ENCODE measurements at regions not wholly inside any gene's neighbourhood (a gene's known extent, or its start where the extent isn't known, plus 50 kb on each side); places are given as distances from the start of the nearest gene placed in this dataset.

DNA sequence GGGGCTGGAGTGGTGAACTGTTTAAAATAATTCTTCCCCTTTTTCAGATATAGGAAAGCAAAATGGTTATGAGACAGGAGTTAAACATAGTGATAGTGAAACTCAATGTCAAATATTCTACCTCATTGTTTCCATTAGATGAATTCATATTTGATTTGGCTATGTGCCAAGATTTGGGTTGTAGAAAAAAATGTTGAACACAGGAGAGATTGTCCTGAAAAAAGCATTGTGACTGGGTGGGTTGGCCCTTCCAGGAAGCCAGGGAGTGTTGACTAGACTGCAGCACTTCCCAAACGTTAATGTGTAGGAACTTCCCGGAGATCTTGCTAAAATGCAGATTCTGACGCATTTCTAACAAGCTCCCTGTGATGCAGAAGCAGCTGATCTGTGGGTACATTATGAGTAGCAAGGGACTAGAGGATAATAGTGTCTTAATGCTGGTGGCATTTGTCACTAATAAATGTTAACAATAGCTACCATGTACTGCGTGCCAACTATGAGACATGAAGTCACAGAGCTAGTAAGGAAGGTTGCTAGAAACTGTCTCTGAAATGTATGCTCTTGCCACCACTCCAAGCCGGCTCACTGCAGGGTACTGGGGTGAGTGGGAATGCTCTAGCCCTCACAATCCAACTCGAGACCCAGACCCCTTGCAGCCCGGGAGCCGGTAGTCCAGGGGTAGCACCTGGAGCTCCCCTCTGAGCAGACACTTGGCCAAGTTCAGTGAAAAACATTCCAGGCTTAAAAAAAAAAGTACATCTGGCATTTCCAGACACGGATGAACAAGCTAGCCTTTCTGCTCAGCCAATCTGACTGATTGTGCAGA lies 120.6 kb downstream of the CD47 start:
- peak; percentile 90 for DNase-seq

- DNase-seq, result no peak
Observed at GRCh38 chr3:107969525-107969924, 121.3 kb downstream of the CD47 start.

- DNase-seq, result no peak
Observed at GRCh38 chr3:107966276-107966675, 124.6 kb downstream of the CD47 start.

GRCh38 chr3:107965136-107965655 lies 125.6 kb downstream of the CD47 start:
- DNase-seq, result no peak

GRCh38 chr3:107963581-107963980 lies 127.2 kb downstream of the CD47 start:
- no peak for DNase-seq

- peak; percentile 82 for DNase-seq
Observed at GRCh38 chr3:107962946-107963345, 127.9 kb downstream of the CD47 start.

DNA sequence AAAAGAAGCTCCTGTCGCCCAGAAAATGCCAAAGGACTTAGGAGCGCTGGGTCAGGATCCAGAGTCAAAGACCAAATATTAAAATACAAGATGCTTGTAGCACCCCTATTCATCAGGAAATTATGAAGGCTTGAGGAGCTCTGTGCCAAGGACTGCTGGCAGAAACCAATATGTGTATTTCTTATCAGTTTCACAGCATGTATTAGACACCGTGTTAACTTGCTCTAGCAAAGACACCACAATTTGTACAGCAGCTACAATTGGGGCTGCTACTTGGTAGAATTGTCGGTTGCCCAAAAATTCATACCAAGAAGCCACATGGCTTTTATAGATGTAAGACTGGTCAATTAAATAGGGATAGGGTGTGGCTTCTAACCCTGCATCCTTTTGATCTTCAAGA lies 128.8 kb downstream of the CD47 start:
- no peak for DNase-seq

GRCh38 chr3:107959550-107960154 lies 131.2 kb downstream of the CD47 start:
- DNase-seq, result peak; percentile 93

DNA sequence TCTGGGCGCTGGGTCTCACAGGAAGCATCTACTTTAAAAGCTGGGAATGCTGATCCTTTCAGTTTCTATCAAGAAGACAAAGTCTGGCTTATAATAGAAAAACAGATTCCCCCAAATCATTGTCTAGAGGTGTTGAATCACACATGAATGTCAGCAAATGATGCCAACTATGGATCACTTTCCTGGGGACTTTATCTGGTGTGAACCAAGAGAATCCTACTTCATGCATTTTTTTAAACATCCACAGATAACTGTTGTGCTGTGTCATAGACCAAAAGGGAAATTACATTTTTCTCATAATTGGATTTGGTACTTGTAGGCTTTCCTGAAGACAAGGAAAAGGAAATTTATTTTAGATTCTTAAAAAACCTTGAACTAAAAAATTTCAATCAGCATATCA lies 132.7 kb downstream of the CD47 start:
- DNase-seq, result peak; percentile 41

- DNase-seq, result peak; percentile 48
Observed at GRCh38 chr3:107956991-107957900, 133.6 kb downstream of the CD47 start.

DNA sequence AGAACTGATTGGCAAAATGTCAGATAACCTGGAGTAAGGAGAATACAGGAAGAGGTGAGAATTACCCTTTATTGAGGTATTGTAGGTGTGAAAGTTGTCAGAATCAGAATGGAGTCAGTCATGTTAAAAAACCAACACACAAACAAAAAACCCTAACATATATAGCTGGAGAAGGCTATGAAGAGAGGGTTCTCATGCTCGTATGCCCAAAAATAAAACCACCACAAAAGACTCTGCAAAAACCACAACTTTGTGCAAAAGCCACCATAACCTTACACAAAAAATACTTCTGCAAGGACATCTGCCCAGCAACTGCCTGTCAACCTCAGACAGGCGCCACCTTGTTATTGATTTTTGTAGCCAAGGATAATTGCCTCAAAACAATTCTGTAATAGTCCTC lies 136.0 kb downstream of the CD47 start:
- no peak for DNase-seq

- no peak for DNase-seq
Observed at GRCh38 chr3:107953722-107954121, 137.1 kb downstream of the CD47 start.

DNA sequence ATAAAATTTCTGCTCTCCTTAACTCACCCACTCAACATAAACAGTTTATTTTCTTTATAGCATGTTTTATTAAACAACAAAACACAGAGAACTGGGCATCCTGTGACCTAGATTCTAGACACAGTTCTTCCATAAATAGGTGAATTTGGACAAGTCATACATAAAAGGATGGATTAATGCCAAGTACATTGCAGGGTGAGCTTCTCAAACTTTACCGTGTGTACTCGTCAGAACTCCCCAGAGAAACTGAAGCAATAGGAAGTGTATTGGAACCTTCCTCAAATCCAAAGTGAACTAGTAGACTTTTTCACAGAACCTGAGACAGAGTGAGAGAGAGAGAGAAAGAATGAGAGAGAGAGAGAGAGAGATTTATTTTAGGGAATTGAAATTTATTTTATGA lies 139.7 kb downstream of the CD47 start:
- no peak for DNase-seq

GRCh38 chr3:107950417-107950816 lies 140.4 kb downstream of the CD47 start:
- no peak for DNase-seq

DNA sequence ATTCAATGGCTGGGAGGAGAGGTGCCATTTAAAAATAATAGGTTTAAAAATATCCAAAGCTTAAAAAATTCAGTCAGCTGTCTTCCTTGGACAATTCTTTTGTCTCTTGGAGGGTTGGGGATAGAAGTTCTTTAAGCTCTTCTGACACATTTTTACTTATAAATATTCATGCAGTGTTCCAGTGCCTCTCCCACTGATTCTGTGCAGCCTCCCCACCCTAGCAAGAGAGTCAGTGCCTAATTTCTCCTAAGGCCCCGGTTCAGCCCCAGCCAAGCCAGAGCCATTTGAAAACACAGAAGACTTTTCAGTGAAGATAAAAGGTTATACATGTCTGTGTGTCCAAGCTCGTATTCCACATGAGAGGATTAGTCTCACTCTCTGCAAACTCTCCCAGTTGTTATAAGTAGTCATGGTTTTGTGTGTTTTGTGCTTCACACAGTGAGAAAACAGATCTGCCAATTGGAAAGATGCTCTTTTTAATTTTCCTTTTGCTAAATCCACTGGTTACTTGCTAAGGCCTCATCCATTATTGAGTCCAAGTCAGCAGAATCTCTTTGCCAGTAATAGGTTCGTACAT lies 141.3 kb downstream of the CD47 start:
- no peak for DNase-seq

DNA sequence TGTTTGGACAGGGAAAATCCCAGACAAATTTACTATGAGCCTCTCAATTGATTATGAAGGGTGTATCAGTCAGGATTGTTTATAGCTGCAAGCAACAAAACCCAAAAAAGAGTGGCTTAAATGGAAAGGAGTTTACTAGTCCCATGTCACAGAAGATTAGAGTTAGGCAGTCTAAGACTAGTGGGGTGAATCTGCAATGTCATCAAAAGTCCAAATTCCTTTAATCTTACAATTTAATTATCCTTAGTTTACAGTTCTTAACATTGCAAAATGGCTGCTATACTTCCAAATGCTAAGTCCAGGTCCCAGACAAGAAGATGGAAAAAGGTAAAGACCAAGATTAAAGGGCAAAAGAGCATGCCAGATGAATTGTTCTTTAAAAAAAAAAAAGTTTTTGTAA lies 143.6 kb downstream of the CD47 start:
- DNase-seq, result no peak

- DNase-seq, result no peak
Observed at GRCh38 chr3:107946700-107947099, 144.1 kb downstream of the CD47 start.

- no peak for DNase-seq
Observed at GRCh38 chr3:107945417-107946094, 145.3 kb downstream of the CD47 start.

- DNase-seq, result no peak
Observed at GRCh38 chr3:107943786-107944523, 146.9 kb downstream of the CD47 start.

GRCh38 chr3:107942951-107943749 lies 147.7 kb downstream of the CD47 start:
- no peak for DNase-seq

GRCh38 chr3:107942244-107942643 lies 148.6 kb downstream of the CD47 start:
- peak; percentile 68 for DNase-seq

Measured in dermis blood vessel endothelial cell (primary cell).